Psoas muscle (tissue), 7 donors: ENCODE measurements at regions not wholly inside any gene's neighbourhood (a gene's known extent, or its start where the extent isn't known, plus 50 kb on each side); places are given as distances from the start of the nearest gene placed in this dataset.

Experiments used
- ATAC-seq, 4 donors: fragments of 200-7000 bp; cut with Tn5 transposase; one replicate each; pipeline ENCODE4 v1.9.1; 2020; ENCODE audit warnings: moderate library complexity in 3 of 4, mild to moderate bottlenecking in 2 of 4
- DNase-seq, 2 donors: peaks; one replicate each; pipeline ENCODE4 v3.0.0-alpha.2; 2020
- H3K27ac ChIP-seq: fragments of 200-600 bp; one replicate; pipeline ENCODE4 v1.8.0; 2022
- H3K27me3 ChIP-seq, 3 donors: fragments of 200-600 bp in 1 of 3; one replicate each; pipeline versions ENCODE4 v1.6.1 to v1.8.0; 2013 to 2022; ENCODE audit warnings: low read length in 2 of 3, mild to moderate bottlenecking in 2 of 3, moderate library complexity in 1 of 3; ENCODE audit not compliant: insufficient read depth in 3 of 3
- H3K36me3 ChIP-seq, 2 donors: fragments of 200-600 bp in 1 of 2; one replicate each; pipeline versions ENCODE4 v1.6.1 to v1.8.0; 2013 to 2022; ENCODE audit warnings: low read depth in 1 of 2, mild to moderate bottlenecking in 1 of 2, moderate library complexity in 1 of 2; ENCODE audit not compliant: insufficient read depth in 1 of 2
- H3K4me1 ChIP-seq: fragments of 200-600 bp; one replicate; pipeline ENCODE4 v1.8.0; 2022
- H3K4me3 ChIP-seq: fragments of 200-600 bp; one replicate; pipeline ENCODE4 v1.8.0; 2022; ENCODE audit warnings: mild to moderate bottlenecking
- H3K9me3 ChIP-seq: fragments of 200-600 bp; one replicate; pipeline ENCODE4 v1.8.0; 2022
- CTCF ChIP-seq: fragments of 200-600 bp; IDR thresholded peaks from one replicate; pipeline ENCODE4 v1.8.0; 2022; ENCODE audit warnings: antibody characterized with exemption
- WGBS, 3 donors: extraction: QIAGEN DNeasy Blood & Tissue Kit; methylation state at CpG; one replicate each; pipeline versions ENCODE4 v1.1.6 to v1.1.7; 2013; 5-methylcytosine and 5-hydroxymethylcytosine counted together
- intact Hi-C, 2 donors: fragments of 100-400 bp; cut with DNase I; formaldehyde crosslinking; loops; one replicate each; pipeline versions ENCODE4 v1.11.0 to v1.14.2; 2022
- donor health status: healthy with polysubstance abuse.
- donor health status: DM: no; HTN: no; CAD: no; lungs with moderate emphysema.
- donor health status: Bipolar disorder and iron deficiency.
- donor health status: healthy.
- donor health status: DM: yes; HTN: yes; CAD: no.
- donor health status: DM: no; HTN: no; CAD: no.
- donor health status: DM: yes; HTN: yes; CAD: no.

- no peak for TF ChIP-seq CTCF
- no peak overlapping the region for H3K4me3 ChIP-seq
Measured at GRCh38 chr20:52895701-52896100, 76.5 kb upstream of the TSHZ2 start.

GRCh38 chr20:52895235-52895634 lies 76.9 kb upstream of the TSHZ2 start:
- ATAC-seq (no peak), DNase-seq (no peak)
- no peaks in the 10 kb centered on the region for H3K27me3 ChIP-seq
- H3K27ac ChIP-seq: no peak overlapping the region
- H3K4me1 ChIP-seq: no peaks in the 10 kb centered on the region
- H3K9me3 ChIP-seq: no peaks in the 10 kb centered on the region
- intact Hi-C loops: loop anchor here in 1 of 2 donors (10.0 kb wide), 1 partner anchor 290 kb away; no protein-coding TSS in a partner anchor
- H3K4me3 ChIP-seq: no peak overlapping the region
- TF ChIP-seq CTCF: no peak
- WGBS, 3 donors: 65 to 69% (median 68%) methylated on average over 7 of the region's 7 CpGs
- no peaks in the 10 kb centered on the region for H3K36me3 ChIP-seq

More at GRCh38 chr20:52895701-52896100, 76.5 kb upstream of the TSHZ2 start:
- intact Hi-C loops: loop anchor here in 1 of 2 donors (10.0 kb wide), 1 partner anchor 291 kb away; no protein-coding TSS in a partner anchor
- WGBS, 3 donors: 60 to 68% (median 62%) methylated on average over 8 of the region's 8 CpGs
- H3K27ac ChIP-seq: no peak overlapping the region
- no peaks in the 10 kb centered on the region for H3K4me1 ChIP-seq
- no peaks in the 10 kb centered on the region for H3K36me3 ChIP-seq
- no peaks in the 10 kb centered on the region for H3K9me3 ChIP-seq
- DNase-seq (no peak), ATAC-seq (no peak)
- H3K27me3 ChIP-seq: no peaks in the 10 kb centered on the region

DNA sequence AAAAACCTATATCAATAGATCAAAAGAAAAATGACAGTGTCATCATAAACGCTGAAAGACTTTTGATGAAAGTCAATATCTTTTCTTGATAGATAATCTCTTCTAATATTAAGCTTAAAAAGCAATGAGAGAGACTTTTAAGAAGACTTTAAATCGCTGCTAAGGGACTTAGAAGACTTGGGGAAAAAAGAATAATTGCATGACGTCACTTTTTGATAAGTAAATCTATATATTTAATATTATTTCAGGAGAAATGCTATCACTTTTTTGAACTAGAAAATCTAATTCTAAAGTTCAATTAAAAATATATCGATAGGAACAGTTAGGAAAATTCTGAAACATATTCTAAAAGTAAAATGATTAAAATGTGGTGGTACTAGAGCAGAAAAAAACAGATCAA lies 78.7 kb upstream of the TSHZ2 start:
- TF ChIP-seq CTCF: no peak
- no peak for DNase-seq
- no peaks in the 10 kb centered on the region for H3K9me3 ChIP-seq
- whole genome bisulfite sequencing, 3 donors: 78 to 86% (median 84%) methylated on average over 4 of the region's 4 CpGs
- ATAC-seq: no peak
- H3K27me3 ChIP-seq: no peaks in the 10 kb centered on the region
- no peaks in the 10 kb centered on the region for H3K36me3 ChIP-seq
- intact Hi-C loops: loop anchor here in 1 of 2 donors (10.0 kb wide), 1 partner anchor 289 kb away; no protein-coding TSS in a partner anchor
- H3K4me3 ChIP-seq: no peak overlapping the region
- H3K27ac ChIP-seq: no peak overlapping the region
- H3K4me1 ChIP-seq: no peaks in the 10 kb centered on the region

DNA sequence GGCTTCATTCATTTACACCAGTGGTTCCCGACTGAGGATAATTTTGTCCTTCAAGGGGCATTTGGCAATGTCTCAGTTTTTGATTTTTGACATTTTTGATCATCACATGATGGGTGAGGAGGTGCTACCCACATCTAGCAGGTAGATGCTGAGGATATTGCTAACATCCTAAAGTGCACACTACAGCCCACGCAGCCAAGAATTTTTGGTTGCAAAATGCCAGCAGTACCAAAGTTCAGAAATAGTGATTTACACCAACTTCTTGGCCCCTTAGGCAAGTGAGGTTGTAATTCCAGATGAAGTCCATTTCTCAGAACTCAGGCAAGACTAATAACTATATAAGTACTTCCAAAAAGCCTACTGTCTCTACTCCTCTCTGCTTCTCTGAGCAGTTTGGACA lies 80.1 kb upstream of the TSHZ2 start:
- ATAC-seq (no peak), DNase-seq (no peak)
- TF ChIP-seq CTCF: no peak
- no peaks in the 10 kb centered on the region for H3K9me3 ChIP-seq
- H3K27ac ChIP-seq: no peak overlapping the region
- intact Hi-C loops: loop anchor here in 1 of 2 donors (10.0 kb wide), 1 partner anchor 287 kb away; no protein-coding TSS in a partner anchor
- no peak overlapping the region for H3K4me3 ChIP-seq
- no peaks in the 10 kb centered on the region for H3K36me3 ChIP-seq
- no peaks in the 10 kb centered on the region for H3K4me1 ChIP-seq
- WGBS, 3 donors: 82 to 91% (median 88%) methylated on average over 2 of the region's 2 CpGs
- H3K27me3 ChIP-seq: no peaks in the 10 kb centered on the region

GRCh38 chr20:52890130-52890529 lies 82.0 kb upstream of the TSHZ2 start:
- Histone ChIP-seq H3K4me3 (no peak overlapping the region), H3K36me3 (no peaks in the 10 kb centered on the region), H3K9me3 (no peaks in the 10 kb centered on the region), H3K27ac (no peak overlapping the region), H3K4me1 (no peaks in the 10 kb centered on the region), H3K27me3 (peaks cover 0 to 6% (median 0%) of the 10 kb centered on the region in 3 donors)
- WGBS, 3 donors: 62 to 71% (median 71%) methylated on average over 3 of the region's 3 CpGs
- intact Hi-C loops: loop anchor here in 1 of 2 donors (10.0 kb wide), 1 partner anchor 285 kb away; no protein-coding TSS in a partner anchor
- no peak for ATAC-seq
- TF ChIP-seq CTCF: no peak
- DNase-seq: no peak
